GM21528 (cell line): ENCODE measurements at regions not wholly inside any gene's neighbourhood (a gene's known extent, or its start where the extent isn't known, plus 50 kb on each side); places are given as distances from the start of the nearest gene placed in this dataset.
"Not testable (repeated sequence)": the region's sequence is repeated elsewhere in the genome, so short reads cannot be mapped to it uniquely, and the experiment has no call there.

ENCODE experiments used
- ATAC-seq: cut with Tn5 transposase; IDR thresholded peaks from one replicate; pipeline ENCODE4 v1.9.1; 2021; ENCODE audit warnings: mild to moderate bottlenecking, moderate library complexity; ENCODE audit not compliant: unreplicated experiment, low FRiP score

DNA sequence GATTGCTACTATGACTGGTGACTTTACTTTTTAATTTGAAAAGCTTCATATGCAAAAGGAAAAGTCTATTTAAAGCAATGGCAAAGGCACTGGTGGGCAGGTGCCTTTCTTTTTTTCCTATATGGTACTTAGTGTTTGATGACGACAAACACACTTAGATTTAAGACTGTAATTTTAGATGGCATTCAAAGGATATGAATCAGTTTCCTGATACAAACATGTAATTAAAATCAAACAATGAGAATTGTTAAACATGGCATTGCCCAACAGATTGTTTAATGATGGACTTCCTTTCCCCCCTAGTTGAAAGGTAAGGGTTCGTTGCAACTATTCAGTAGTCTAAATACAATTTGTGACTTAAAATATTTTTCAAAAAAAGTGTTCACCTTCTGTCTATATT lies 106.5 kb upstream of the SEMA3C start:
- ATAC-seq = no peak

DNA sequence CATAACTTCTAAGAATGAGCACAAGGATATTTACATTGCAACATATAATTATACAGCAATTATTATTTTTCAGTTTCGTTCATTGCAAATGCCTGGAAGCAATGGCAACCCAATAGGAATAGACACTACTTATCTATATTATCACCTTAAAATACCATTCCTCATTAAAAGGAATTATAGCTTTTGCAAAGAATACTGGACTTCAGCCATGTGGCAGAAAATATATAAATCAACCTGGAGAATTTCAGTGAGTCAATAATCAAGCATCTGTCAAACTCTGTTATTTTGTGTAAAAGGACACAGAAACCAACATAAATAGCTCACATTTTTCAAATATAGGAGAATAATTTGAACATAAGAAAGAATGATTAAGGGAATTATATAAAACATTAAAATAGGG lies 96.1 kb upstream of the SEMA3C start:
- no peak for ATAC-seq

DNA sequence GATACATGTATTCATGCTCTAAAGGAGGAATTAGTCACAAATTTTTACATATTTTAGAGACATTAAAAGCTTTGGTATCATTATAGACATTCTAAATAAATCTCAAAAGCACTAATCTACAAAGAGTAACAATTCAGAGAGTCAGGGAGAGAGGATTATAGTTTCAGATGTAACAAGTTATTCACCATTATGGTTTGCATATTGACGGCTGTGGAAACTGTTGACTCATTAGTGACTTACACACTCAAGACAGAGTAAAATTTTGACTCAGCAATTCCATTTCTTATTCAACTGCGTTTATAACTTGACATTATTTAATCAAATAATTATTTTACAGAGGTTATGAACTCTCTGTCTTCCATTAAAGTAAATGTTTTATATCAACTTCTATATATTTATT lies 95.4 kb upstream of the SEMA3C start:
- no peak for ATAC-seq

DNA sequence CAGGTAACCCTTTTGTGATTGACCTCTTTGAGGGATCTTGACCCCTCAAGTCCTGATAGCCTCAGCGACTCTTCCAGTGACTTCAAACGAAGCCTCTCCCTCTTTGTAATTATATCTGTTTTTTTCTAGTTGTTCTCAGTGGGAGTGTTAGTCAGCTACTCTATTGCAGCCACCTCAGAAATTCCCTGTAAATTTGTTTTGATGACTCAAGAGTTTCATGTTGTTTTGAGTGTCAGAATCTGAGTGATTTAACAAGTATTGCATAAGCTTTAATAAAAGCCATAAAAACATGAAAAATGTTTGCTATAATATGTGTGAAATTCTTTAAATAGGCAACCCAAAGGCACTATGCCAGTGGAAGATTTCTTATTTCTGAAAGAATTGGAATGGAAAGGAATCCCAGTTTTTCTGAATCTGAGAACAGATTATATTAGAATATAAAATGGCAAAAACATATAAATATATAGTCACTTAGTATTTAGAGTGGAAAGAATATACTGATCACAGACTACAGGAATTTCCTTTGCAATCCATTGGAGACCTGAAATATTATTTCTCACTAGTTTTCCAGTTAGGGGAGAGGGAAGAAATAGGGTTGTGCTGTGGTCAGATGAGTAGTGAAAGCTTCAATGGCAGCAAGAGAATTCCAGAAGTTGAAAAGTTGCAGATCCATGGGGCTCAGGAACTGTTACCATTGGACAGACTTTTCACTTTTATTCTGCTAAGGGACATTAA lies 94.4 kb upstream of the SEMA3C start:
- no peak for ATAC-seq

DNA sequence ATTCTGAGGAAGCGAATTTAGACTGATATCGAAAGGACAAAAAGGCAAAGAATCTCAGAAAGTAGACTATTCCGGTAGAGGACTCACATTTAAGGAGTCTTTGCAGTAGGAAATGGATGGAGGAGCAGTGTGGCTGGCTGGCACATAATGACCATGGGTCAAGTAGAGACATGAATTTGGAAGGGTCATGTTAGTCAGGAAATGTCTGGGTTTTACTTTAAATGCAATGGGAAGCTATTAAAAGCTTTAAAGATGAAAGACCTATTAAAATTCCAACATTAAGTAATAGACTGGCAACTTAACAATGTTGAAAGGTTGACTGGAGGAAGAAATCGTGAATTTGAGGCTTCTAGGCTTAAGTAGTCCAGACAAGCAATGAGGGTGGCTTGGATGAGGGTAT lies 90.0 kb upstream of the SEMA3C start:
- no peak for ATAC-seq

DNA sequence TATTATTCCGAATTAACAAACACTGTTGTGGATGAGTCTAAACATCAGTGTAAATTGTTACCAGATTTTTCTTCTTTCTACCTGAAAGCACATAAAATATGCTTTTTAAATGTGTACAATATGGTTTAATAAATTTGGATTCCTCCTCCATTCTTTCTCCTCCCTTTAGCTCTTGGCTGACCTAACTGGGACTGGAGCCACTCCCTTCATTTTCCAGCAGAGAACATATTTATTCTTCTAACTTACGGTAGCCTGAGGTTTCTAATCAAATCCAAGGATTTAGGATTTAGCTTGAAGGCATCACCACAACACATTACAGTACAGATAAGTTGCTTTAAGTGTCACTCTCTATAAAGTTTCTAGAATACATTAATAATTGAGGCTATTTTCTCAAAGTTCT lies 88.2 kb upstream of the SEMA3C start:
- no peak for ATAC-seq

DNA sequence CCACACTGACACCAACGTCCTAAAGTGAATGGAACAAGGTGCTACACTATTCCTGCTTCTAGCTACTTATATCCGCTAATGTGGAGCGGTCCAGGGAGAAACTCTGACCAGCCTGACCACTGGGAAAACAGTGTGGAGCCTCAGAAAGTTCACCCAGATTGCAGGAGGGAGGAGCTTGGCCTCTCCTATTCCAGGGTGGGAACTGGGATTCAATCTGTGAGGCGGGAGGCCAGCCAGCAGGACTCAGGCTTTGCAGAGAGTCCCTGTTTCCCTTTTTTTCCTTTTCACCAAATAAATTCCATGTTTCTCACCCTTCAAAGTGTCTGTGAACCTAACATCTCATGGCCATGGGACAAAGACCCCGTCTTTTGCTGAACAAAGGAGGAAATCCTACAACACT lies 86.4 kb upstream of the SEMA3C start:
- no peak for ATAC-seq

DNA sequence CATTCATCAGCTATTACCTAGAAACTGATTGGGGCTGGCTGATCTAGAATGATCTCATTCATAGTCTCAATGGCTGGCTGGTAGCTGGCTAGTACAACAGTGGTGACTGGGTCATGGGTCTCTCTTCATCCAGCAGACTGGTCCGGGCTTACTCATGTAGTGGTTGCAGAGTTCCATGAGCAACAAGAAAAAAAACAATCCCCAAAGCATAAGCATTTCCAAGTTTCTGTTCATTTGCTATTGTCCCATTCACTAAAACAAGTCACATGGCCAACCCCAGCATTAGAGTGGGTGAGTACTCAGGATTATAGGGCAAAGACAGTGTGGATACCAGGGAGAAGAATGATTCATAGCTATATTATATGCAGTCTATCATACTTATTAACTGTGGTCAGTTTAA lies 85.2 kb upstream of the SEMA3C start:
- no peak for ATAC-seq

DNA sequence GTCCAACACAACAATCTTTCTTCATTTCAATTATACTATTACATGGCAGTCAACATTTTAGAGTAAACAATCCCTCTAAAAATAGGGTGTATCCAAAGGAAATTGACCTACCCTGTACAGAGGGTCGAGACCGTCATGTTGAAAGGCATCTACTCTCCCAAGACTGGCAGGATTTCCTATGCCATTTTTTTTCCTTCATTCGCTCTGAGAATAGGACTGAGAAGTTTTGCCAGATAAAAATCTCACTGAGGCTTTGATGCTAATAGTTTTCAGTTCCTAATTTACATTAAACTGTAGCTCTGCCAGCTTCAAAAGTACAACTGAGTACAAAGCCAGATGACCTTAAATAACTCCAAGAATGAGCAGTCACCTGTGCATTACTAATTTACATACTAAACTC lies 84.5 kb upstream of the SEMA3C start:
- ATAC-seq = no peak

DNA sequence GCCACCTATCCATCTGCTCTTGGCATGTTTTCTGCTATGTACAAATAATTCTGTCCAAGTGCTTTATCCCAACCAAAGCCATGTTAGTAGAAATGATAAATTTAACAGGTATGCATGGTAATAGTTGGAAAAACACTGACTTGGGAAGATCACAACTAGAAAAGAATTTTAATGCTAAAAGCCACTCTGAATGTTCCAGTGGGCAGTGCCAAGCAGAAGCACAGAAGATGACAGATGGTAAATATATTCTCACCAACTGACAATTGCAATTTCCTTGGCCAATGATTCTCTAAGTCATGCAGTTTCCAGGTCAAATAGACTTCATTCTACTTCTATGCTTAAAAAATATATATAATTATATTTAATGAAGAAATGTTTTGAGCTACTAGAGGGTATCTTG lies 83.6 kb upstream of the SEMA3C start:
- ATAC-seq = no peak

DNA sequence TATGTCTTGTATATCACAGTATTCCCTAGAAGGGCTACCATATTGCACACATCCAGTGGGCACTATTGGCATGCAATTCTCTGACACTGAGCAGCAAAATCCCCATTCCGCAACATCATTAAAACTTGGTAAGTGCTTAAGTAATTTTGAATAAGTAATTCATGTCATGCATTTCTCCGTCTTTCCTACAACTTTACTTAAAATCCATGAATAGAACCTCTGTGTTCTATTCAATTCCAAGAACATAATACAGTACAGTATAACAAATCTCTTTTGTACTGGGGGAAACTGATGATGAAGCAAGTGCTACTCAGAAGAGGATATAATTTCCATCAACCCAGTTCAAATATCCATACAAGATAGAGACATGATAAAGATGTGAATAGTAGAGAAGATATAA lies 80.9 kb upstream of the SEMA3C start:
- no peak for ATAC-seq

DNA sequence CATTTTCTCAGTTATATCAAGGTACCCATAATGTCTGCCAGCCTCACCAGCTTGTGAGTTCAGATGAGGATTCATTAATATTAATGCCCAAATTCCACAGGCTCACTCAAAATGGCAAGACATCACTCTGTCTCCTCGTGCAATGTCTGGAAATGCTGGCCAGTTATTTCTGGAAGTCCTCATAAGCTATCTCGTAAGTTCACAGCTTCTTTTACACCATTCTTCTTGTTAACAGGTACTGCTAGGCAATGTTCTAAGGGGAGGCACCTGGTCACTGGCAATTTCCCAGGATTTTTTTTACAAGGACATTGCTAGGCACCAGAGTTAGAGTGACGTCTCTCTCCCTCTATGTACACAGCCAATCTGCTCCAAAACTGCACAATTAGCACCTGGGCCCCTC lies 80.2 kb upstream of the SEMA3C start:
- ATAC-seq = no peak

DNA sequence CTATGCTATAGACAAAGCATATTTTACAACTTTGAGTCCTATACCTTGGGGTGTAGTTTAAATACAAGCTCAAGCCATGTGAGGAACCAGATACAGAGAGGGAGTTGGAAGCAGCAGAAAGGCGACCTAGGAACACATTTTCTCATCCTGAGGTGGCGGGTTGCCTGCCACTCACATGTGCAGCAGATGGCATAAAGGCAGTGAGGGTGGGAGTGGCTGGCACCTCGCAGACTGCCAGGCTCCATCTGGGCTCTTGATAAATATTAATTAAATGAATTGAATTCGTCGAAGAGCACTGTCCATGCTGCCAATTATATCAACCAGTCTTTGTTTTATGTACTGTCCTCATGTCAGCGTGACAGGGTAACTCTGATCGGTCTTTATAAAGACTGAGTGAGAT lies 79.0 kb upstream of the SEMA3C start:
- ATAC-seq = no peak

DNA sequence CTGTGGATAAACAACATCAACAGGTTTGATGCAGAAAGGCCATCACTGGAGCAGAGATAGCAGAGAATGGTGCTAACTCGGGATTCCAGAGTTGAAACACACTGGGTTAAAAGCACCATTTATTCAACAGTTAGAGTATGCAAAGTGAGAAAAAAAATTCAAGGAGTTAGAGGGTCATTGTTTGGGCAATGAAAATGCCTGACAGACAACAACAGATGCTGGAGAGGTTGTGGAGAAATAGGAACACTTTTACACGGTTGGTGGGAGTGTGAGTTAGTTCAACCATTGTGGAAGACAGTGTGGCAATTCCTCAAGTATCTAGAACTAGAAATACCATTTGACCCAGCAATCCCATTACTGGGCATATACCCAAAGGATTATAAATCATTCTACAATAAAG lies 77.4 kb upstream of the SEMA3C start:
- ATAC-seq = not testable (repeated sequence)

DNA sequence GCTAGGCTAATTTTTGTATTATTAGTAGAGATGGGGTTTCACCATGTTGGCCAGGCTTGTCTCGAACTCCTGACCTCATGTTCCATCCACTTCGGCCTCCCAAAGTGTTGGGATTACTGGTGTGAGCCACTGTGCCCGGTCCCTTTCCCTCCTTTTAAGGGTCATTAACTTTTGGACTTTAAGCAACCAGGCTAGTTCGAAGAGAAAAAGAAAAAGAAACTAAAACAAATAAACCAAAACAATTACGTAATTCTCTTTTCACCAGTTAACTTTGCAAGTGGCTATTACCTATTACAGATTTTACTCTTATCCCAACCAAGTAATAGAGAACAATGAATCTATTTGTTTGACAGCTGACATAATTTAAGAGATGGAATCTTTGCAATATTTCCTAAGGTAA lies 72.8 kb upstream of the SEMA3C start:
- no peak for ATAC-seq

DNA sequence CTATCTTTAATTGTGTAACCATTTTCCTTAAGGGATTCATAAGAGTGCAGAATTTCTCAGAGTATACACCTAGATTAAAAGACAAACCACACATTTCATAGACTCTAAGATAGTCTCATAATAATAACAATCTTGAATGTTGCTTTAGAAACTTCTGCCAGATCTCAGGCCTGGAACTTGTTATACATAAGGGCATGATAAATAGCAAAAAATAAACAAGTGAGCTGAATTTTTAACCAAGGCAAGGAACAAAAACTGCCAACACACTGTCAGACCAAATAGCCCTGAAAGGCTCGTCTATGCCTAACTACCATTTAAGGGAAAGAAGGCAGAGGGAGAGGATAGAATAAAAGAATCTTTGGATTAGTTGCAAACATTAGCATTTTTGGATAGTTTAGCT lies 65.8 kb upstream of the SEMA3C start:
- no peak for ATAC-seq

DNA sequence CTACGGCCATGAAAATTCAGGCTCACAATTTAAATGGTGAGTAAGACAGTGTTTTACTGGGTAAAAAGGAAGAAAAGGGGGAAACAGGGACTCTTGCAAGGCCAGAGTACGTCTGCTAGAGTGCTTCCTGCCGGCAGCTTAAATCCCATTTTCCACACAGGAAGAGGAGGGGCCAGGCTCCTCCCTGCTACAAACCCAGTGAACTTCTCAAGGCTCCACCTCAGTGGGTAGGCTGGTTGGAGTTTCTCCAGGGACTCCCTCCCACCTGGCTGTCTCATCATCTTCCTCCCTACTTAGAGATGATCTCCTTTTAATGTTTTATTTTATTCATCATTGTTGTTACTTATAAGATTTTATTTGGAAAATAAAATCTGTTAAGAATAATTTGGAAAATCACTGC lies 62.6 kb upstream of the SEMA3C start:
- ATAC-seq = no peak

DNA sequence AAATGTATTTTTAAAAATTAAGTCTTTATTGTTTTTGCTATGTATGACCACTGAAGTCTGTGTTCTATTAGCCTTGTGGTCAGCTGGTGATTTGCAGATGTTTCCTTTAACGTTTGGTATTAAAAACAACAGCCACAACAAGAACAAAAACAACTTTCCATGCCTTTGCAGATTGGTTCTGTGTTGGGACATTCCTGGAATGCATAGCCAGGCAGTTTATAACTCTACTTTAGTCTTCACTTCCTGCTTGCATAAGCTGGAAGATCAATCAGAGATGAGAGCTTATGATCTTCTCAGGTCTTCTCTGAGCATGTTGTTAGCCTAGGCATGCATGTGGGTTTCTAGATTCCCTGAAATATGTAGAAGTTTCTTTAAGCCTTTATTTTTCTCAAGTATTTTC lies 58.9 kb upstream of the SEMA3C start:
- no peak for ATAC-seq

DNA sequence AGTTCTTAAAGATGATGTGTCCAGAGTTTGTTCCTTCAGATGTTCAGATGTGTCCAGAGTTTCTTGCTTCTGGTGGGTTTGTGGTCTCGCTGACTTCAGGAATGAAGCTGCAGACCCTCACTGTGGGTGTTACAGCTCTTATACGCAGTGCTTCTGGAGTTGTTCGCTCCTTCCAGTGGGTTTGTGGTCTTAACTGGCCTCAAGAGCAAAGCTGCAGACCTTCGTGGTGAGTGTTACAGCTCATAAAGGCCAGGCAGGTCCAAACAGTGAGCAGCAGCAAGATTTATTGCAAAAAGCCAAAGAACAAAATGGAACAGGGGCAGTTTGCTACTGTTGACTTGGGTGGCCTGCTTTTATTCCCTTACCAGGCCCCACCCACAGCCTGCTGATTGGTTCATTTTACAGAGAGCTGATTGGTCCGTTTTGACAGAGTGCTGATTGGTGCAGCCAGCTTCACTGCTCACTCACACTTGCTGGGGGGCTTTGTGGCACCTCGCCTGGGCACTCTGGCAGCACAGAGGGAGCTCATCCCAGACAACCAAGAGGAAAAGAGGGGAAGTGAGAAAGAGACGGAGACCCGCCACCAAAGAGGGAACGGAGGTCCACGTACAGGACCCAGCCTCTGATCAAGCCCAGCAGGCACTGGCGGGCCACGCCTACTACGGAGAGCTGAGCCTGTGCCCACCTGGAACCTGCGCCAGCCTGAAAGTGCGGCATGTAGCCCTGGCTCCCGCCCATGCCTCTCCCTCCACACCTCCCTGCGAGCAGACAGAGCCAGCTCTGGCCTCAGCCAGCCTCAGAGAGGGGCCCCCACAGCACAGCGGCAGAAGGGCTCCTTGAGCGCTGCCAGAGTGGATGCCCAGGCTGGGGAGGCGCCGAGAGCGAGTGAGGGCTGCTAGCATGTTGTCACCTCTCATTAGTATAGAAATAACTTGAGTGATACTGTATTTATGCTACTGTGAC lies 55.8 kb upstream of the SEMA3C start:
- no peak for ATAC-seq

DNA sequence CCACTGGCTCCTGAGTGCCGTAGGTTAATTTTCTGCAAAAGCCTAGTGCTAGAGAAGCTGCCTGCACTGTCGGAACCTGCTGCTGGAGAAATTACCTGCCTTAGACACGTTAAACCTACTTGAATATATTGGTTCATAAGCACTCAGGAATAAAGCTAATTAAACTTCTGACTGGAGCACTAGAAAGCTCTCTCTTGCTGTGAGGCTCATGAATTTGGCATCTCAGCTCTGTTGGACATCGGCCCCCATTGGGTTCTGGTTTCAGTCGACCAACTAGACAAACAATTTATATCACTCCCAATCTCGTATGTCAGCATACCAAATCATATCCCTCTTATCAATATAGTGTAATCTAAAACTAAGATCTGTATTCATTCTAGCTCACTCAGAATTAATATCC lies 52.4 kb upstream of the SEMA3C start:
- ATAC-seq = no peak
